DND-41 (cell line): ENCODE measurements at regions not wholly inside any gene's neighbourhood (a gene's known extent, or its start where the extent isn't known, plus 50 kb on each side); places are given as distances from the start of the nearest gene placed in this dataset.

Experiments used
- CTCF ChIP-seq: IDR thresholded peaks from 2 replicates; pipeline ENCODE4 v1.5.1; 2012; ENCODE audit warnings: borderline replicate concordance, low read length, moderate library complexity, mild to moderate bottlenecking; ENCODE audit not compliant: poor library complexity, severe bottlenecking; ENCODE audit errors: extremely low read depth
- EZH2 ChIP-seq: IDR thresholded peaks from 3 replicates; pipeline ENCODE4 v1.6.1; 2012; ENCODE audit warnings: borderline replicate concordance, low read depth, mild to moderate bottlenecking, moderate library complexity, low read length, inconsistent platforms; ENCODE audit not compliant: severe bottlenecking

GRCh38 chr16:77539421-77540034 is 104.7 kb upstream of the ADAMTS18 start:
- TF ChIP-seq CTCF (no peak), EZH2 (no peak)
